GM03348 (cell line): ENCODE measurements at regions not wholly inside any gene's neighbourhood (a gene's known extent, or its start where the extent isn't known, plus 50 kb on each side); places are given as distances from the start of the nearest gene placed in this dataset.
"Not testable (repeated sequence)": the region's sequence is repeated elsewhere in the genome, so short reads cannot be mapped to it uniquely, and the experiment has no call there.

Experiments
- DNase-seq: peaks from one replicate; pipeline ENCODE4 v3.0.0; 2012; ENCODE audit warnings: low spot score

DNA sequence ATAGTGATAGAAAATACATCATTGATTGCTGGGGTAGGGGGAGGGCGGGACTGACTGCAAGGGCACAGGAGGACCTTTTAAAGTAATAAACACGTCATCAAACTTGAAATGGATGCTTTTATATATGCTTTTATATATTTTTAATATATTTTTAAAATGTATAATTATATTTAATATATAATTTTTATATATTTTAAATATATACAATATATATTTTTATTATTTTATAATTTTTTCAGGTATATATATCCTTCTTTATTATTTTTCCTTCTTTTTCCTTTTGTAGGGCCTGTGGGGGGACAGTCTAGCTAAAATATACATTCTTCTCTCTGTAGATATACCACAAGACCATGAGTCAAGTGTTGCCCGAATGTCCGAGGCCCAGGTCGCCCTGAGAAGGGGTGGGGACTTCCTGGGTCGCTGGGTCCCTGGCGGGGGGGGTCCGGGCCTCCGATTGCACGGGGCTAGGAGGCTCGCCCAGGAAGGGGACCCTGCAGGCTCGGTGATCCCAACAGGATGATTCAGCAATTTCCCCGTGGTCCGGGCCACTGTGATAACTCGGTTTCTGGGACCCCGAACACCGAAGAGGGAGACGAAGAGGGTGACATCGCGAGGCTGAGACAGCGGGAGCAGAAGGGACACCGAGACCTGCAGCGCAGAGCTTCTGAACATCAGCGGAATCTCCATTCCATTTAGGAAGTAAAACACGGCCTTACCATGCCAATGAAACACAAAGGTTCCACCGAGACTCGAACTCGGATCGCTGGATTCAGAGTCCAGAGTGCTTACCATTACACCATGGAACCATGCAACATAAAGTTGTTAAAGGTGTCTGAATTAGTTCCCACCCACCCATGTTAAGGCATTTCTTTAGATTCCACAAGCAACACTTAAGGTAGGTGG, 112.5 kb upstream of the NBPF11 start:
- DNase-seq = peak; percentile 7

DNA sequence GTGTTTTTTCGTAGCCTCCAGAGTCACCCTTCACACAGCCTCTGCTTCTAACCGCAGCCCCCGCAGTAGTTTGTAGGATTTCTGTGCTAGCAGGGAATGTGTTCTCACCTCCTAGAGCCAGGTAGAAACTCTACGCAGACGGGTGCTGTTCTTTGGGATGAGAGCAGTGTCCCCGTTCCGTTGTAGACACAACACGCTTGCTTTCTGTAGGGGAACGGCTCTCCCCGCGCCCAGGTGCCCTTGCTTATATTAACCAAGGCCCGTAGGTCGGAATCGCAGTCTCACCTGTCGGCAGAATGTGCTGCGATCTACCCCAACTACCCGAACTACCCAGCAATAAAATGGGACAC, 111.8 kb upstream of the NBPF11 start:
- DNase-seq = no peak

DNA sequence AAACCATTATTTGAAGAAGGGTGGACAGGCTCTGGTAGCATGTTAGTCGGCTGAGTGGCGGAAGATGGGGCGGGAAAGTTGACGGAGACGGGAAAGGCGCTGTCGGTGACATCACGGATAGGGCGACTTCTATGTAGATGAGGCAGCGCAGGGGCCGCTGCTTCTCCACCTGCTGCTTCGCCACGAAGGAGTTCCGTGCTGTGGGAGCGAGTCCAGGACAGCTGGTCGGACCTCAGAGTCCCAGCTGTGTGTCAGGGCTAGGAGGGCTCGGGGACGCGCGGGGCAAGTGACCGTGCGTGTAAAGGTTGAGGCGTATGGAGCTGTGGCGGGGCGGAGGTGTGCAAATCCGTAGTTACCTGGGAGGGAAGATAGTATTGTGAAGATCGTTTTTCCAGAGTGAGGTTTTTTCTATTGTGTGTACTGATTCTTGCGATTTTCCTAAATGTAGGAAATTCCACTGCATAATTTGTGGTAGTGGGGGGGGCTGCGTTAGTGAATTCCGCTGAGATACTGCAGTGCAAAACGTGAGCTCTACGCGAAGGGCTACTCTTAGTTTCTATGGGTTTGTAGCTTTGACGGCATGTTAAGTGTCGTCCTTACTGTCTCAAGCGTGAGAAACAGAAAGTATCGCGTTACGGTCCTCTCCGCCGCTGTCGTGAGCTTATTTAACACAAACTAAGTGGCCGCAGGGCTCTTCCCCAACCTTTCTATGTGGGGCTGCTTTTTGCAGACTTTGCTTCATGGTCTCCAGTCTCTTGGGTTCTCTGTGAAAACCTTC, 111.2 kb upstream of the NBPF11 start:
- peak; percentile 58 for DNase-seq

DNA sequence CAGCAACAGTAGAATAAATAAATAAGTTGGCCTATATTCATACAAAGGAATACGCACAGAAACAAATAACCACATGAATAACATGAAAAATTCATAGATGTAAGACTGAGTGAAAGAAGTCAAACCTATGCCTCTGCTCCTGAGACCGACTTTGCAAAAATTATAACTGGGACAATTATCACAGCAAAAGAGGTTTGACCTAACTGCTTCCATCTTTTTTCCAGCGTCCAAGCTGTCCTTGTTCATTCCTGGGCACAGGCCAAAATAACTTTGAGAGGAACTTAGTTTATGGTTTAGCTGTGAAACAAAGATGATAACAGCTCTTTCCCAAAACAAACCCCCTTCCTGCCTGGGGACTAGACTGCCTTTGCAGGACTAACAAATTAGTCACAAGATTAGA, 109.6 kb upstream of the NBPF11 start:
- DNase-seq = not testable (repeated sequence)

DNA sequence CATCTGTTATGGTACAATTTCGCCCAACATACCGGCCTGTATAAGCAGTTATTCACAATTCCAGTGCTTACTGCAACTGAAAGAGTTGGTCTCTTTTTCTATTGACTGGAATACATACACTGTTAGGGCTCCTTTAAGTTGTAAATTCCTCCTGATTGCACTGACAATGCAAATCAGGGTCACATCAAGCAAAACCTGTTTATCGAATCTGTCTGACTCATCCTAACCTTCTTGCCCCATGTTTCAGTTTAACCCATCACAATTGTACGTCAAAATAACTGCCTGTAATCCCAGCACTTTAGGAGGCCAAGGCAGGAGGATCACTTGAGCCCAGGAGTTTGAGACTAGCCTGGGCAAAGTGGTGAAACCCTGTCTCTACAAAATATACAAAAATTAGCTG, 105.8 kb upstream of the NBPF11 start:
- DNase-seq = not testable (repeated sequence)

DNA sequence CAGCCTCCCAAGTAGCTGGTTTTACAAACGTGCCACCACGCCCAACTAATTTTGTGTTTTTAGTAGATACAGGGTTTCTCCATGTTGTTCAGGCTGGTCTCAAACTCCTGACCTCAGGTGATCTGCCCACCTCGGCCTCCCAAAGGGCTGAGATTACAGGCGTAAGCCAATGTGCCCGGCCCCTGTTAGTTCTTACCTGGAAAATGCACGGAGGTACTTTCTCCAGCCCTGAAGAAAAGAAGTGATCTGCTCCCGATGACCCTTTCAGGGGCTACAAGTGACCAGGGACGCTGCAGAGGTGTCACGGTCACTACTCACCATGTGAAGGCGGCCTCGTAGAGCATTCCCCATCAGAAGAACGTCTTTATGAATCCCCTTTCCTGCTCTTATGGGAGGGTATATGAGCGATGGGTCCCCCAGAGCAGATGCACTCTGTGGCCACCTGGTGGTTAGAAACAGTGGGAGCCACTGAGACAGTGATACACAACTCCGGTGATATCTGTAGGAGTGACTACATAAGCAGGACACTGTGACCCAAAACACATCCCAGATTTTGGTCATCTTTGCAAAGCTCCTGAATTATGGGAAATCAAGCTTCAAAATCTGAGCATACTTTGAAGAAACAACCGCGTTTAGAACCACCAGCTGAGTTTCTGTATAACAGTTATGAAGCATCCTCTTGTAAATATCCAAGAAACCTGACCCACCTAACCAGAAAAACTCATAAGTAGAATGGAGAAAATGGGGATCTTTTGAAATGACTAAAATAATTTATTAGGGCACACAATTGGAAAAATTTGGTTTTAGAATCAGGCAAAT, 102.7 kb upstream of the NBPF11 start:
- peak; percentile 8 for DNase-seq

DNA sequence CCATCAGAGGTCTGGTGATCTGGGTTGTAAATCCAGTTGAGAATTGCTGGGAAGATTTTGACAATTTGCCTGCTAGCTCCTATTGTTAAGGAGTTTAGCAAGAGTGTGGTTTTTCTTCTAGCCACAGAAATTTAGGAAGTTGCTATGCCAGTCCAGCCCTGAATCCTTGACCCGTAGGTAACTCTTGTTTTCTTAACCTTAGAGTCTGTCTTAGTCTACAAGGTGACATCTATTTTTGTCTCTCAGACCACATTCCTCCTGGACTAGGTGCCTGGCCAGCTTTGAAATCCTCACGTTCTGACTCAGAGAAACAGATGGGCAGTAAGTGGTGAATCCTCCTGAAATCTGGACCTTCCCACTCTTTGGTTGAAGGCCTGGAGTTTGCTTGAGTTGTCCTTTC, 101.7 kb upstream of the NBPF11 start:
- DNase-seq = not testable (repeated sequence)

DNA sequence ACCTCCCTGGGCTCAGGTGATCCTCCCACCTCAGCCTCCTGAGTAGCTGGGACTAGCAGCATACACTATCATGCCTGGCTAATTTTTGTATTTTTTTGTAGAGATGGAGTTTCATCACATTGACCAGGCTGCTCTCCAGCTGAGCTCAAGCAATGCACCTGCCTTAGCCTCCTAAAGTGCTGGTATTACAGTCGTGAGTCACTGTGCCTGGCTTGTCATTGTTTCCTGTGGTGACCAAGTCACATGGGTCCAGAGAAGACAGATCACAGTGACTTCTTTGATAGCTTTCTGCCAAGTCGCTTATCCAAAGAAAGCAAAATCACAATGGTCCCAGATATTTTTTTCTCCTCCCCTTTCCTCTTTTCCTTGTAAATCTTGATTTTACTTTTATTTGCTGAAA, 96.7 kb upstream of the NBPF11 start:
- not testable (repeated sequence) for DNase-seq

DNA sequence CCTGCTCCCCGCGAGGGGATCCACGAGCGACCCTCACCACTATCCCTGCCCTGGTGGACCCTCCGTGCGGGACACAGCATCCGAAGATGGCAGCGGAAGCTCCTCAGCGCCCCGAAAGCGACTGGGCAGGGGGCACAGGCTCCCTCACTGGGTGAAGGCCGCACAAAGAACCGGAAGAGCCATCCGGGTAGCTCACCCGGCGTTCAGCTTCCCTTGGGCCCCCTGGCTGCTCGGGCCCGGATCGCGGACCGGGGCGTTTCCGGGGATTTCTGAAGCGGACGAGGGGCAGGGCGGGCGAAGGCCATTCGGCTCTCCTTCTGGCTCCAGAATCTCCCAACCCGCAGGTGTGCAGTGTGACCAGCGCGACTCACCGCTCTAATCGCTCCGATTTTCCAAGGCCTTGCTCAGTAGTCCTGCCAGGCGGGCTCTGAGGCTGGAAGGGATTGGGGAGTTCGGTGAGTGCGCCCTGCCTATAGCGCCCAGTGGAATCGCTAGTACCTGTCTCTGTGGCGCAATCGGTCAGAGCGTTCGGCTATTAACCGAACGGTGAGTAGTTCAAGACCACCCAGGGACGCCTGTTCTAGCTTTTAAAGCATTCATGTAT, 94.3 kb upstream of the NBPF11 start:
- DNase-seq = not testable (repeated sequence)

DNA sequence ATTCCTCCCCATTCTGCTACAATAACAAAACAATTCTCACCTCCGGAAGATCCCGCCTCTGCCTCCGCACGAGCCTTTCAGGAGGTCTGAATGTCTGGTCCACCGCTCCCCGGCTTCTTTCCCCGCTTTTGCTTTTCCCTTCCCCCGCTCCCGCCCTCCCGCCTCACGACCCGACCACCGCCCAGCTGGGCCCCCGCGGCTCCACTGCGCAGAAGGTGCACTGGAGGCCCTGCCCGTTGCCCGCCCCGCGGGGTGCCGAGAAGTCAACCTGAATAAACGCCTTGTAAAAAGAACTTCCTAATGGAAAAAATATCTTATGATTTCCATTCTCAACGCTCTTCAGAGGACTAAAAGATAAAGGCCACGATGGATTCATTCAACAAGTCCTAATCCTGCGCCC, 93.8 kb upstream of the NBPF11 start:
- not testable (repeated sequence) for DNase-seq

DNA sequence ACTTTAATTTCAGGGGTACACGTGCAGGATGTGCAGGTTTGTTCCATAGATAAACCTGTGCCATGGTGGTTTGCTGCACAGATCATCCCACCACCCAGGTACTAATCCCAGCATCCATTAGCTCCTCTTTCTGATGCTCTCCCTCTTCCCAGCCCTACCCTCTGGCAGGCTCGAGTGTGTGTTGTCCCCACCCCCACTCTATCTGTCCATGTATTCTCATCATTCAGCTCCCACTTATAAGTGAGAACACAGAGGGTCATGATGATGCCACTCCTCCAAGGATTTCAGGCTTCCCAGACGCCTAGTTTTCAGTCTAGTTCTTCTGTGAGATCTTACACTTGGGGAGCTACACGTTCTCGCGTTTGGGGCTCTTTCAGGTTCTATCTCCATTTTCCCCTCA, 93.4 kb upstream of the NBPF11 start:
- not testable (repeated sequence) for DNase-seq

DNA sequence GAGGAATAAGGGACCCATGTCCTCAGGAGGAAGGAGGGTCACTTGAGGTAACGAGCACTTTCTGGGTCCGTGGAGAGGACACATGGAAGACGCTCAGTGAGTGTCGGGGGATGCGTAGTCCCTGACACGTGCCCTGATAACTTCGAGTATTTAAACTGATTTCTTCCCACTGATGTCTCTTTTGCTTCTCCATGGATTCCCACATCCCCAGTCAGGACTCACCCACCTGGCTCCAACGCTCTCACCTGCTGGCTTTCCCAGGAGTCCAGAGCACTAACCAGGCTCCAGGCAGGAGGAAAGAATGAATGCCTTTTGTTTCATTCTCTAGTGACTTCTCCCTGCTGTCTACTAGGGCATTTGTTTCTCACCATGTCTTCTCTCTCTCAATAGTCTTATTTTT, 81.2 kb upstream of the NBPF11 start:
- DNase-seq = not testable (repeated sequence)

DNA sequence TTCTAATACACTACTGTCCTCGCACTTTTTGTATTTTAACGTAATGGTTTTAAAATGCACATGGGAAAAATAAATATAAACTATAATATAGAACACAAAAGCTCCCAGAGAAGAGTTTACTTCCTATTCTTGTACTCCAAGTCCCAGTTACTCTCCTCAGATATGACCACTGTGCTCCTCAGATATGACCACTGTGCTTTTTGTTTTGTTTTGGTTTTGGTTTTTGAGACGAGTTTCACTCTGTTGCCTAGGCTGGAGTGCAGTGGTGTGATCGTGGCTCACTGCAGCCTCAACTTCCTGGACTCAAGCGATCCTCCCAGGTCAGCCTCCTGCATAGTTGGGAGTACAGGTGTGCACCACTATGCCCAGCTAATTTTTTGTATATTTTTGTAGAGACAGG, 76.8 kb upstream of the NBPF11 start:
- not testable (repeated sequence) for DNase-seq

DNA sequence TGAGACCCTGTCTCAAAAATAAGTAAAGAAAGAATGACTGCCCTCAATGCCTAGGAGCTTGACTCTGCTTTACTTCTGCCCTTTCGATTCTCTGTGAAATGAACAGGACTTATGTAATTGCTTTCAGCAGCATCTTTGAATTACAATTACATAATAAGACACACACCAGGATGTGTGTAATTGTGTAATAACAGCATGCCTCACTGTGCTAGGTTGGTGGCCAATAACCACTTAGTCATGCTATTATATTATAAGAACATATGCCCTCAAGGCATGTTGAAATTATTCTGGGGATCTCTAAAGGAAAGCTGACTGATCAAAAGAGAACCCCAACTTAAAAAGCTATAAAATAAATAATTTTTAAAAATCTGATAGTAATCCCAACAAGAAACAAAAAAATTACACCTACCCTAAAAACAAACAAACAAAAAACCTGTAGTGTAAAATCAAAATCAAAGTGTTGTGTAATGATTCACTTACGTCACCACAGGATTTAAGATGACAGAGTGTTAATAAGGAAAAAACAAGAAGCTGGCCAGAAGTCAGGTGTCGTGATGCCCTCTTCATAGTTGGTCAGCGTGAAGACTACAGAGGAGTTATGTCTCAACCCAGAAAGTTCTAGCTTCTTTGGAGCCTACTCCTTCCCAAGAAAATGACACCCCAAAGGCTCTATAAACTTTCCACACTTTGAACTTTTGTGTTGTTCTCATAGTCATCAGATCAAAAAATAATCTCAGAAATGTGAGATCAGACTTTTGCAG, 70.5 kb upstream of the NBPF11 start:
- DNase-seq = not testable (repeated sequence)

DNA sequence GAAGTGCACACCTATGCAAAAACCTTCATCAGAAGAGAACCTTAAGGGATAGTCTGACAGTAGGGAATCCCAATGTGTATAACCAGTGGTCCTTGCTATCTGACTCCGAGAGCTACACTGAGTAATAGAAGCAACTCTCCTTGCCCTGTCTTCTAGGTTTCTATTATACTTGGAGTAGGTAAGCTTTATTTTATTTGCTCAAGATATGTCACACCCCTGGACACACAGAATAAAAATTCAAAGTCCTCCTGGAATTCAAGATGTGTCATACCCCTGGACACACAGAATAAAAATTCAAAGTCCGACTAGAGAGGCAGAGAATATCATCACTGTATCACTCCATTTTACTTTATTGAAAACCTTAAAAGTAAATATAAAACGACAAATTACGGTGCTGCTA, 69.5 kb upstream of the NBPF11 start:
- not testable (repeated sequence) for DNase-seq

DNA sequence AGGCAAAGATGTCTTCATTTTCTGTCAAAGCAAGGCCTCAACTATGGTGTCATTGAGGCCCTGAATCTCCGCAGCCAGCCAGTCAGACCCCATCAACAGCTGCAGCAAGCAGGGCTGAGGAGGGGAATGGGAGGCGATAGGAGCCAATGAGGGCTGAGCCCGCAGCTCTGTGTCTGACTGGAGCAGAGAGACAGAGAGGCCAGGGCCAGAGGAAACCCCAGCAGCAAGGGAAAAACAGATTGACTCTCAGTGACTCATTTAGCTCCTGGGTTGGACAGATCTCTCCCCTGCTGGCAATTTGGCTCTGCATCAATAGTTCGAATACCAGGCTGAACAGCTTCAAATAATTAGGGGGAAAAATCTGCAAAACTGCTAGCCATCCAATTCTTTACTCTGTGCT, 67.1 kb upstream of the NBPF11 start:
- DNase-seq = not testable (repeated sequence)

DNA sequence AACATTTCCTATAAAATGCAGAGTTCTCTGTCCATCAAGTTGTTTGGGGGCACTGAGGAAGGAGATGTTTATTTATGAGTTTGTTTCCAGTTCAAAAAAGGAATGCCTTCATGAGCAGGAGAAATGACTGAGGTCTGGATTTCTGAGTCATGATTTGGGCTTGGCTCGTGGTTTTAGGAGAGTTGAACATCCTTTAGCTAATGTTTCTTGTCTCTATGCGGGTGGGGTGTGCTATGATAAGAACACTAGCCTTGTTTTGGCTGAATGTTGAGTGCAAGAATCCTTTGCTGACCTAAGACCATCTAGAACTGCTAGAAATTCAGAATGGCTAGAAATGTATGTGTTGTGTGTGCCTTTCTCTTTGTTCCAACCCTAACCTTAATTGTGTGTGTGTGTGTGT, 59.1 kb upstream of the NBPF11 start:
- not testable (repeated sequence) for DNase-seq

DNA sequence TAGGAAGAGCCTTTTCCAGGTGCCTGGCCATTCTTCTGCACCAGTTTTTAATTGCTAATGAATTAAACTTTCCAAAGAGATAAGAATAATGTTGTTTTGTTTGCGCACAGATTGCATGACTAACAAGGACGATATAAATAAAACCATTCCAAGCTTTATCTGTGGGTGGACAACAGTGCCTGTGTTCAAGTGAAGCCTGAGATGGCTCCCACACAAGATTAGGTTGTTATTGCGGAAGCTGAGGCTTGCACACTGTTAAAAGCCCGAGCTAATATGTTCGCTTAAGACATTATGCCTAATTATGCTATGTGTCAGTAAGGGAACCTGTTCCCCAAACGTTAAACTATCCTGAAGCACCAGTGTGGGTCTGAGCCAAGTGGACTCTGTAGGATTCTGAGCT, 58.5 kb upstream of the NBPF11 start:
- not testable (repeated sequence) for DNase-seq

DNA sequence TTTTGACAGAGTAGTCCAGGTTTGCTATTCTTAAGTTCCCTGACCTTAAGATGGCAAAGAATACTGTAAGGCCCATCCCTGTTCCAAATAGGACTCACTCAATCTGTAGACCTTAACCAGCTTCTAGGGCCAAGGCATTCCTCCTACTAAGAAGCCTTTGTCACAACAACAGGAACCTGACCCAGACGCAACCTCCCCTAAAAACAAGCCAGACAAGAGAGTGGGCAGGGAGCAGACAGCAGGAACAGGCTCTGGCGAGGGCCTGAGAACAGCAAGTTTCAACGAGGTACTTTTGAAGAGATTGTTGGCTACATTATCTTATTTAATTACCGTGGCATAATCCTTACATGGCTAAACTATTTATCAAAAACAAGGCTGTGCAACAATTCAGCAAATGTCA, 58.1 kb upstream of the NBPF11 start:
- DNase-seq = not testable (repeated sequence)

DNA sequence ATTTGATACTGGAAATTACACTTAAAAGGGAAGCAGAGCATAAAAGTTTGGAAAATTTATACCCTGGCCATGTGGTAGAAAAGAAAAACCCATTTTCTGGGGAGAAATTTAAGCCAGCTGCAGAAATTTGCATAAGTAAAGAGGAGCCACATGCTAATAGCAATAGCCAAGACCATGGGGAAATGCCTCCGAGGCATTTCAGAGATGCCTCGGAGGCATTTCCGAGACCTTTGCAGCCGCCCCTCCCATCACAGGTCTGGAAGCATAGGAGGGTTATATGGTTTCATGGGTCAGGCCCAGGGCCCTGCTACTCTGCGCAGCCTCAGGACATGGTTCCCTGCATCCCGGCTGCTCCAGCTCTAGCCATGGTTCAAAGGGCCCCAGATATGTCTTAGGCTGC, 49.9 kb upstream of the NBPF11 start:
- not testable (repeated sequence) for DNase-seq
